Activated T-helper 9 cell treated with anti-CD3 and anti-CD28 coated beads, Interleukin-2, amount 50 U/mL, for 16 hours (primary cell): ENCODE measurements at regions not wholly inside any gene's neighbourhood (a gene's known extent, or its start where the extent isn't known, plus 50 kb on each side); places are given as distances from the start of the nearest gene placed in this dataset.
"Not testable (repeated sequence)": the region's sequence is repeated elsewhere in the genome, so short reads cannot be mapped to it uniquely, and the experiment has no call there.

Source experiments
- DNase-seq: peaks from one replicate; pipeline ENCODE4 v3.0.0-alpha.2; 2020; ENCODE audit warnings: low read depth

DNA sequence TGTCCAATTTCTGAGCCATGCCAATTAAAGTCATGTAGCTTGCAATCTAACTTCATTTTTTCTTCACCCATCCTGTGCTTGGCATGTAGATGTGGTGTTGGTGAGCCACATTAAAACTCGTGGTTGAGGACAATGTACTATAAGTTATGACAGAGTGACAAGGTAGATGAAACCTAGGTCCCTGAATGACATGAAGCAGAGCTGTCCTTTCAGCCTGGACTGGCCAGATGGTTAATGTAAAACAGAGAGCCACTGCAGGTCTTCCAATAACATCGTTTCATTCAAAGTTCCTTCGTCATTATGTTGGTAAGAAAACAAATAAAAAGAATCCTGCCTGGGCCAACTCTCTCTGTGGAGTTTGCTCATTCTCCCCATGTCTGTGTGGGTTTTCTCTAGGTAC lies 856.5 kb upstream of the SEMA6A start:
- no peak for DNase-seq

- DNase-seq: no peak
These were observed 850.5 kb upstream of the SEMA6A start for GRCh38 chr5:117425163-117425562.

DNA sequence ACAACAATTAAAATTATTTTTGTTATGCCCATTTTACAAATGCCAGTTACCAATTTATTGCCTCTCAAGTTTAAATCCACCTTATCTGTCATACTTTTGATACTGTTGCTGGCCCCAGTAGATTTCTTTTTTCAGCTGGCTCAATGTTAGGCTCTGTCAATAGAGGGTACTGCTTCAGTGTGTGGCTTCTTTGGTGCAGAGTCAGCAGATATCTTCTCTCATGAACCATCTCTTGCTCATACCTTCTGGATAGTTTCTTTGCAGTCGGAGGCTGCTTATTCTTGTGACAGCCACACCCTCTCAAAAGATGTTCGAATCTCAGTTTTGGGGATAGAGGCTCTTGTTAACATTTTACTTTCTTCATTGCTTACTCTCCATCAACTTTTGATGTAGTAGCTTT lies 849.9 kb upstream of the SEMA6A start:
- DNase-seq: no peak

GRCh38 chr5:117417501-117417900 lies 842.9 kb upstream of the SEMA6A start:
- no peak for DNase-seq

DNA sequence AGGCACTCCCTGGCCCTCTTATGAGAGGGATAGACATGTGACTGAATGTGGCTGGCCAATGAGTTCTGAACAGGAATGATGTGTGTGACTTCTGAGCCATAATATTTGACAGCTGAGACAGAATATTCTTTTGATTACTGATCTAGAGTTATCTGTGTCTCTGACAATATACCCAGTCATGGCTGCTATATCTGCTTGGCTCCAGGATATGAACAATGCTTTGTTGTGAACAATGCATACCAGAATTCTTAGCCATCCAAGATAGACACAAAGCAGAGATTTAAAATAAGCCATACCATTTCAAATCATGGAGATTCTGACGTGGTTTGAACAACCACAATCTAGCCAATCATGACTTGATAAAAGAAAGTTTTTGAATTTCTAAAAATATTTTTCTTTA lies 840.3 kb upstream of the SEMA6A start:
- no peak for DNase-seq

DNA sequence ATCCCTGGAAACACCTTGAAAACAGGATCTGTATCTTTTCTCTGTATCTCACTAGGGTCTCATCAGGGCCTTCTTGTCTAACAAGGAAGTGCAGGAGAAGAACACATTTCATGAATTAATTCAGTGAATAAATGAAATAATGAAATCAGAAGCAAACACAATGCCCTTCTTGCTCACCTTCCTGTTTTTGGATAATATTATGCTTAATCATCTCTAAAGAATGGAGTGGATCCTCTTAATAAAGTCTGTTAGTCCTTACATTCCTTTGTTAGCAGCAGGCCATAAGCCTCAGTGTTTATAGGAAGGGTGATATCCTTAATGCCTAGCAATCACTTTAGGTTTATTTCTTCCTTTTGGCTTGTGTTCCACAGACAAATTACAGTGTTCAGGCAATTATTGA lies 837.1 kb upstream of the SEMA6A start:
- DNase-seq: no peak

GRCh38 chr5:117405197-117405596 lies 830.6 kb upstream of the SEMA6A start:
- DNase-seq: no peak

- no peak for DNase-seq
These were observed 820.0 kb upstream of the SEMA6A start for GRCh38 chr5:117394506-117395157.

GRCh38 chr5:117393125-117393524 lies 818.5 kb upstream of the SEMA6A start:
- DNase-seq: no peak

DNA sequence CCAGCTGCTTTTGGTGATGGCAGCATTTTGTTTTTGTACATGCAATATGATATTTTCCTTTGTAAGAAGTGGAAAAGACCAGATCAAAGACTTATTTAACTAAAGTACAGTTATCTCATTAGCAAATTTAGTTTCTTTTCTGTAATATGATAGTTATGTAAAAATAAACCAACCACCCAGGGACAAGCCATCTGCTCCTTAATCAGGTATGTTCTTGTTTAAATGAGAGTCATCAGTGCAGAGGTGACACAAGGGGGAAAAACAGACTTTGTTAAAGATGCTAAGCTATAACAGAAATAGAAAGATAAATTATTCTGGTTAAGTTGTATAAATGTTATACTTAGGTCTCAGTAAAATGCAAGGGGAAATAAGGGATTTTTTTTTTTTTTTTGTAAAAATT lies 805.7 kb upstream of the SEMA6A start:
- no peak for DNase-seq

DNA sequence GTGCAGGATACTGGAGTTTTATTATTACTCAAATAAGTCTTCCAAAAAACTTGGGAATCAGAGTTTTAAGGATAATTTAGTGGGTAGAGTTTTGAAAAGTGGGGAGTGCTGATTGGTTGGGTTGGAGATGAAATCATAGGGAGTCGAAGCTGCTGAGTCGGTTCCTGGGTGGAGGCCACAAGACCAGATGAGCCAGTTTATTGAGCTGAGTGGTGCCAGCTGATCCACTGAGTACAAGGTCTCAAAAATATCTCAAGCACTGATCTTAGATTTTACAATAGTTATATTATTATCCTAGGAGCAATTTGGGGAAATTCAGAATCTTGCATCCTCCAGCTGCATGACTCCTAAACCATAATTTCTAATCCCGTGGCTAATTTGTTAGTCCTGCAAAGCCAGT lies 804.9 kb upstream of the SEMA6A start:
- no peak for DNase-seq

GRCh38 chr5:117376748-117377147 lies 802.1 kb upstream of the SEMA6A start:
- DNase-seq: no peak

GRCh38 chr5:117359895-117360294 lies 785.3 kb upstream of the SEMA6A start:
- no peak for DNase-seq

GRCh38 chr5:117357886-117358285 lies 783.3 kb upstream of the SEMA6A start:
- no peak for DNase-seq

- no peak for DNase-seq
These were observed 772.7 kb upstream of the SEMA6A start for GRCh38 chr5:117347280-117347679.

GRCh38 chr5:117343726-117344125 lies 769.1 kb upstream of the SEMA6A start:
- DNase-seq: not testable (repeated sequence)

DNA sequence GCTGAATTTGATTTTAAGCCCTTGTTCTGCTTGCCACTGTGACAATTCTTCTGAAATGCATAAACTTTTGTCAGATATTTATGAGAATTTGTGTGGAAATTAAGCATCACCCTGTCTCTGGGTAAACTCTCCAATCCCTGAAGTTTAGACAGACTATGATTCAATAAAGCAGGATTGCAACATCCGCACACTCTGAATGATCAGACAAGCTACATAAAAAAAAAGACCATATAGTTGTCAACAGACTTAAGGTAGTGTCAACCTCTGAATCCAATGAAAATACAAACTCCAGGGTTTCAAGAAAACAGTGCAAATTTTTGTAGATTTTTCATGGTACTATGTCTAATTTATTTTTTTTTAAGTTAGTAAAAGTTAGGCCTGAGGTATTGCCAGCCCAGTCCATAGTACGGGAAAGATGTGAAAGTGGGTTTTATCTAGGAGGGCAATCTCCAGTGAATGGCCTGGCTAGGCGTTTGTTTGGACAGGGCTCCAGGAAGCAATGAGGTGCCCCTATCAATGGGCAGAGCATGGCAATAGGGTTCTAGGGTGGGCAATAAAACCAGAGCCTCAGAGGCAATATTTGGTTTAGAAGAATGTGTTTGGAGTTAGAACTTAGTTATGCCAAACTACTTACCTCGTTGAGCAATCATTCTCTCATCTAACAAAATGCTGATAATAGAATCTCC lies 762.6 kb upstream of the SEMA6A start:
- no peak for DNase-seq

DNA sequence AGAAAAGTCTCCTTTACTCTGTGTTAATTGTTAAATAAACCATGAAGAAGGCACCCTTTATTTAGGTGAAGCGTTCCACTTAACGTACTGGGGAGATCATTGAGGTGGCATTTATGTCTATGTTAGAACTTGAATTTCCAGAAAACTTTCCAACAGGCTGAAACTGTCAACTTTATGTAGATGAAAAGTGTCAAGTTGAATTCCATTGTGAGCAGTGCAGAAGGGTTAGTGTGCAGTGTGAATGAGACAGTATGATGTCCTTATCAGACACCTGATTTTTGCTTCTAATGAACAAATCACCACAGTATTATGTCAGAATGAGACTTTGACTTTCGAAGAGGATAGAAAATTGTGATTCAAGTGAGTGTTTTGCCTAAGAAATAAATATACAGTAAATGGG lies 761.6 kb upstream of the SEMA6A start:
- no peak for DNase-seq

- no peak for DNase-seq
These were observed 758.4 kb upstream of the SEMA6A start for GRCh38 chr5:117333011-117333410.

DNA sequence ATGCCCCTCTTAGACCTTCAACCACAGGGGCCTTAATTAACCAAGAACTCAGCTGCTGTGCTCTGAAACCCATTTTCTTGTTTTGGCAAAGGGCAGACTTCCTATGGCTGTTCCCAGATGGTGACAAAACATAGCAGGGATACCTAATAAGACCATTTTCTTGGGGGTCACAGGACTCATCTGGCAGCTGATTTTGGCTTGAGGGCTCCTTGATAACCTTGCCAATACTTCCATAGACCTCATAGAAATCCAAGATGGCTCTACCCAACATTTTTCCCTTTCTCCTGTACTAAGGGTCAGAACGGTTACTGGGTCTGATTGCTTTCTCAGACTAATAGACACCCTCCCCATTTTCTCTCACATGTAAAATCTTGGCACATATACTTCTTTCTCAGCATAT lies 757.7 kb upstream of the SEMA6A start:
- no peak for DNase-seq

DNA sequence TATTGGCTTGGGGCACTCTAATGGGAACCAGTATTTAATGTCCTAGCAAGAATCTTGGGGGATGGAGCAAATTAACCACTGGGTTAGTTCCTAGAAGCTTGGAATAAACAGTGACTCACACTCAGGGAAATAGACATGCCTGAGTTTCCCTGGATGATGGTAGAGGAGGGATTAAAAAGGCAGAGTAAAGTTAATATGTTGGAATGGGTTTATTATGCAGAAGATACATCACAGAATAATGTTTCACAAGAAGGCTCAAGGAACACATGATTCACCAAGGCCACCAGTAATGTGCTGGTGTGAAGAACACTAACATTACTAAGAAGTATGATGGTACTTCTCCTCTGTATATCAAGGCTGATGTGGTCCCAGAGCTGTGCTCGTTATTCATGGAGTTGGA lies 752.9 kb upstream of the SEMA6A start:
- DNase-seq: no peak

DNA sequence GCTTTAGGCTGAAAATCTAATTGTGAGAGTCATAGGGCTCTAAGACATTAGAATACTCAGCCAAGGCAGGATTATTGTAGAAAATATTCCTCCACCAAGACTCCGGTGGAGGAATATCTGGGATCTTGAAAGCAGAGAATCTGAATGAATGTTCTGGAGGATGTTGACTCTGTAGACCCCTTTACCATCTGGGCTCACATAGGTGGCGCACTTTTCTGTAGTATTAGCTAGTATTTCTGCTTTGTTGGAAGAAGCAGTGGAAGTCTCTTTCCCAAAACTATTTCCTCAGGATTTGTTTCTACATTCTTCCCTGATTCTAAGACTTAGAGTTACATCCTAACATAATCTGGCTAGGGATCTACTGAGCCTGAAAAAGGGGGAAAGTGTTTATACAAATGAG lies 752.4 kb upstream of the SEMA6A start:
- DNase-seq: no peak

- DNase-seq: no peak
These were observed 743.9 kb upstream of the SEMA6A start for GRCh38 chr5:117318528-117318927.

DNA sequence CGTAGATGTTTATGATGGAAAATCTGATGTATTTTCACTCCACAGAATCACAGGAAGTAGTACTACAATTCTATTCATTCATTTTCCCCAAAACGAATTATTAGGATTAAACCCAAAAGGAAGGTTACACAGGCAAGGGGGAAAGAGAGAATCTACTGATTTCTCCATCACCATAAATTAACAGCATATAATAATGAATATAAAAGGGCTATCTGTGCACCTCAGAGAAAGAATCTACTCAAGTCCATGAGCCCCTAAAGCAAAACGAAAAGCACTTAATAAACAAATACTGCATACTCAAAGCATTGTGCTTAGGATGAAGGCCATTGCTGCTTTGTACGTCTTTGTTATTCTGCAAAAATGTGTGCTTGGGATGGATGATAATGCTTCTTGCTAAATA lies 740.5 kb upstream of the SEMA6A start:
- DNase-seq: no peak
